Endothelial cell of umbilical vein (primary cell): ENCODE measurements at regions not wholly inside any gene's neighbourhood (a gene's known extent, or its start where the extent isn't known, plus 50 kb on each side); places are given as distances from the start of the nearest gene placed in this dataset.

Experiments used
- BruUV-seq: library from RNA; stranded (reverse); fragments of 400-500 nt; replicated peaks from 2 replicates; lab custom pipeline; 2021; lab: Mats Ljungman, UMichigan
- CTCF ChIA-PET: fragments of 300-600, 350-600 bp; sonication (Branson Sonifier 250); formaldehyde crosslinking; loops from one replicate; lab custom pipeline; 2021; ENCODE audit warnings: antibody characterized with exemption, inconsistent platforms; lab: Charles Lee
- POLR2A ChIA-PET: fragments of 300-600, 350-600 bp; sonication (Branson Sonifier 250); formaldehyde crosslinking; loops from one replicate; lab custom pipeline; 2021; ENCODE audit warnings: antibody characterized with exemption, inconsistent platforms; lab: Charles Lee
- DNase-seq: peaks from one replicate; pipeline ENCODE4 v3.0.0-alpha.2; 2011; ENCODE audit warnings: low read depth, low spot score
- FAIRE-seq: peaks from 2 replicates; lab custom pipeline; 2011; peaks lifted over from hg19 to GRCh38; lab: Jason Lieb, UNC
- H2AFZ ChIP-seq: 2 replicates; pipeline ENCODE4 v1.6.0; 2012; ENCODE audit warnings: low read depth, low read length, control low read depth, inconsistent platforms
- H3K27ac ChIP-seq: 2 replicates; pipeline ENCODE4 v1.5.1; 2011; ENCODE audit warnings: low read depth, mild to moderate bottlenecking, control low read depth, low read length, moderate library complexity; ENCODE audit not compliant: insufficient read depth
- H3K27me3 ChIP-seq, 2 experiments: 2 replicates each; pipeline versions ENCODE4 v1.6.0 to v1.6.1; 2011; ENCODE audit warnings: low read length in 2 of 2, mixed read lengths in 1 of 2; ENCODE audit not compliant: control insufficient read depth in 2 of 2, insufficient read depth in 2 of 2
- H3K36me3 ChIP-seq, 2 experiments: 2 replicates in 1 of 2; 3 replicates in 1 of 2; pipeline ENCODE4 v1.5.1; 2011; ENCODE audit warnings: low read length in 2 of 2, mild to moderate bottlenecking in 1 of 2, moderate library complexity in 1 of 2; ENCODE audit not compliant: control insufficient read depth in 2 of 2, insufficient read depth in 2 of 2; ENCODE audit errors: extremely low read depth in 1 of 2
- H3K4me1 ChIP-seq: 3 replicates; pipeline ENCODE4 v1.5.1; 2011; ENCODE audit warnings: mild to moderate bottlenecking, low read length; ENCODE audit not compliant: control insufficient read depth, insufficient read depth; ENCODE audit errors: extremely low read depth
- H3K4me2 ChIP-seq: 2 replicates; pipeline ENCODE4 v1.6.1; 2011; ENCODE audit warnings: low read length, control low read depth, mixed read lengths; ENCODE audit not compliant: insufficient read depth
- H3K4me3 ChIP-seq, 3 experiments: fragments of 200-600 bp in 1 of 3; sonication (generic), shearing (Covaris generic) in 1 of 3; replicated peaks in 1 of 3; 2 replicates each; pipeline ENCODE4 v1.5.1; 2011 to 2016; ENCODE audit warnings: control low read depth in 3 of 3, low read length in 3 of 3, mild to moderate bottlenecking in 2 of 3, inconsistent platforms in 1 of 3, low read depth in 1 of 3, moderate library complexity in 1 of 3; ENCODE audit not compliant: insufficient read depth in 1 of 3
- H3K79me2 ChIP-seq: 2 replicates; pipeline ENCODE4 v1.6.0; 2012; ENCODE audit warnings: low read length, inconsistent platforms; ENCODE audit not compliant: control insufficient read depth, insufficient read depth
- H3K9ac ChIP-seq: replicated peaks from 2 replicates; pipeline ENCODE3; 2011; ENCODE audit warnings: low read length, control low read depth; ENCODE audit not compliant: insufficient read depth; ENCODE audit errors: extremely low read depth
- H3K9me1 ChIP-seq: replicated peaks from 3 replicates; pipeline ENCODE4 v1.6.0; 2011; ENCODE audit warnings: mild to moderate bottlenecking, low read length; ENCODE audit not compliant: control insufficient read depth, insufficient read depth; ENCODE audit errors: extremely low read depth
- H3K9me3 ChIP-seq: replicated peaks from 2 replicates; pipeline ENCODE4 v1.5.1; 2012; ENCODE audit warnings: low read length, inconsistent platforms; ENCODE audit not compliant: control insufficient read depth, insufficient read depth
- H4K20me1 ChIP-seq: replicated peaks from 2 replicates; pipeline ENCODE3; 2011; ENCODE audit warnings: mild to moderate bottlenecking, low read length; ENCODE audit not compliant: control insufficient read depth, insufficient read depth; ENCODE audit errors: extremely low read depth
- EZH2 ChIP-seq: IDR thresholded peaks from 2 replicates; pipeline ENCODE4 v1.6.1; 2012; ENCODE audit warnings: borderline replicate concordance, low read depth, mild to moderate bottlenecking, moderate library complexity, low read length, inconsistent platforms; ENCODE audit not compliant: severe bottlenecking
- FOS ChIP-seq: IDR thresholded peaks from 2 replicates; pipeline ENCODE4 v1.6.1; 2011; ENCODE audit warnings: mild to moderate bottlenecking, low read length, moderate library complexity, borderline replicate concordance; ENCODE audit not compliant: insufficient read depth
- GATA2 ChIP-seq: IDR thresholded peaks from 2 replicates; pipeline ENCODE4 v1.7.0; 2011; ENCODE audit warnings: low read depth, mild to moderate bottlenecking, moderate library complexity, mixed read lengths, low read length; ENCODE audit not compliant: insufficient read length, insufficient read depth
- JUN ChIP-seq: IDR thresholded peaks from 2 replicates; pipeline ENCODE4 v1.6.1; 2011; ENCODE audit warnings: borderline replicate concordance, low read depth; ENCODE audit not compliant: insufficient read length, insufficient read depth
- MYC ChIP-seq: IDR thresholded peaks from one replicate; pipeline ENCODE4 v1.6.1; 2011; ENCODE audit warnings: mild to moderate bottlenecking, low read depth, low read length
- POLR2A ChIP-seq: IDR thresholded peaks from 2 replicates; pipeline ENCODE4 v1.6.1; 2012; ENCODE audit warnings: low read depth, mild to moderate bottlenecking, control low read depth, low read length
- POLR2AphosphoS5 ChIP-seq: IDR thresholded peaks from 2 replicates; pipeline ENCODE4 v1.6.1; 2012; ENCODE audit warnings: low read depth, mild to moderate bottlenecking, control low read depth, low read length, moderate library complexity; ENCODE audit not compliant: insufficient read depth
- dilution Hi-C: fragments of 300-500 bp; cut with MboI; formaldehyde crosslinking; loops from one replicate; pipeline ENCODE4 v1.15.0; 2019; ENCODE audit warnings: low sequenced_read_pairs; ENCODE audit not compliant: extremely low pct_ligation_motif_present
- intact Hi-C: fragments of 100-400 bp; cut with micrococcal nuclease; formaldehyde crosslinking; loops from one replicate; pipeline ENCODE4 v1.10.0; 2022
- TF ChIP-seq, protein P1 (sequence below), 2 donors: IDR thresholded peaks; 1 replicate in 1 of 2; 2 replicates in 1 of 2; pipeline ENCODE4 v1.5.1; 2011; ENCODE audit warnings: low read length in 2 of 2, mild to moderate bottlenecking in 2 of 2, moderate library complexity in 2 of 2, control low read depth in 1 of 2, inconsistent platforms in 1 of 2, low read depth in 1 of 2; ENCODE audit not compliant: insufficient read depth in 1 of 2; ENCODE audit errors: extremely low read depth in 1 of 2
- TF ChIP-seq, protein P2 (sequence below): IDR thresholded peaks from 2 replicates; pipeline ENCODE4 v1.6.1; 2011; ENCODE audit not compliant: insufficient read depth, insufficient read length

DNA sequence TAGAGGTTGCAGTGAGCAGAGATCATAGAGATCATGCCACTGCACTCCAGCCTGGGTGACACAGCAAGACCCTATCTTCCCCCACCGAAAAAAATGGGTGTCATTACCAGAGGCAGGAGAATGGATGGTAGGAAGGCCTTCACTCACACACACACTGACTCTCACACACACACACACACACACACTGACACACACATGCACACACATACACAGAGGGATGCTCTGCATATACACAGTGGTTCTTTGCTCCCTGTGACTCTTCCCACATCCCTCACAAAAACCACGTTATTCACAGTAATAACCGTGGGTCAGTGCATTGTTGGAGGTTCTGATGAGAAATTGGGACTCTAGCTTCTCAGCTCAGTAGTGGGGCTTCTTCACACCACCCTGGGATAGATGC lies 300.2 kb upstream of the N4BP1 start:
- POLR2A ChIA-PET = no interaction called here
- H2AFZ ChIP-seq = no peak overlapping the region
- H3K4me1 ChIP-seq = no peaks in the 10 kb centered on the region
- no peak for FAIRE-seq
- BruUV-seq = no TSS peak
- intact Hi-C loops (no loop called here), dilution Hi-C loops (no loop called here)
- no peak overlapping the region for H3K9ac ChIP-seq
- CTCF ChIA-PET = no interaction called here
- no peak overlapping the region for H3K27ac ChIP-seq
- peaks cover 6% of the 10 kb centered on the region for H3K9me3 ChIP-seq
- H3K36me3 ChIP-seq = no peaks in the 10 kb centered on the region
- no peaks in the 10 kb centered on the region for H3K79me2 ChIP-seq
- no peak for DNase-seq
- no peaks in the 10 kb centered on the region for H3K9me1 ChIP-seq
- H4K20me1 ChIP-seq = no peaks in the 10 kb centered on the region
- no peak overlapping the region for H3K4me3 ChIP-seq
- TF ChIP-seq EZH2 (no peak), GATA2 (no peak)
- H3K27me3 ChIP-seq = no peaks in the 10 kb centered on the region
- H3K4me2 ChIP-seq = no peak overlapping the region

DNA sequence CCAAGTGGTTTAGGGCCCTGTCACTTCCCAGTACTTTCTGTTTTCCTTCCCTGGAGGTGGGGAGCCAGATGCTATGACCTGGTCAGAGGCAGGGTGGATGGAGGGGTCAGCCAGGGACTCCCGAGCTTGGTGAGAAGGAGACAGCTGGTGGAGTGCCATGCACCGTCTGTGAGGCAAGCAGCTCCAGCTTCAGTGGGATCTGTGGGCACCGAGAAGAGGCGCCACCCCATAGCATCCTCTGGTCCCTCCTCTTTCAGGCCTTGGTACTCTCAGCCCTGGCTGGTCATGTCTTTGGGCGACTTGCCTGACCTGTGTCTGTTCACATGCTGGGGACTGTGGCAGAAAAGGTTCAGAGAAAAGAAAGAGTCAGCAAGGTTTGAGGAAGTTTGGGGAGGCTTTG lies 299.3 kb upstream of the N4BP1 start:
- Histone ChIP-seq H2AFZ (no peak overlapping the region), H3K9ac (no peak overlapping the region), H4K20me1 (no peaks in the 10 kb centered on the region), H3K27me3 (no peaks in the 10 kb centered on the region), H3K4me2 (no peak overlapping the region), H3K4me3 (no peak overlapping the region), H3K27ac (no peak overlapping the region), H3K9me3 (peaks cover 8% of the 10 kb centered on the region), H3K36me3 (no peaks in the 10 kb centered on the region), H3K79me2 (no peaks in the 10 kb centered on the region), H3K4me1 (no peaks in the 10 kb centered on the region), H3K9me1 (no peaks in the 10 kb centered on the region)
- TF ChIP-seq, protein P1, sequence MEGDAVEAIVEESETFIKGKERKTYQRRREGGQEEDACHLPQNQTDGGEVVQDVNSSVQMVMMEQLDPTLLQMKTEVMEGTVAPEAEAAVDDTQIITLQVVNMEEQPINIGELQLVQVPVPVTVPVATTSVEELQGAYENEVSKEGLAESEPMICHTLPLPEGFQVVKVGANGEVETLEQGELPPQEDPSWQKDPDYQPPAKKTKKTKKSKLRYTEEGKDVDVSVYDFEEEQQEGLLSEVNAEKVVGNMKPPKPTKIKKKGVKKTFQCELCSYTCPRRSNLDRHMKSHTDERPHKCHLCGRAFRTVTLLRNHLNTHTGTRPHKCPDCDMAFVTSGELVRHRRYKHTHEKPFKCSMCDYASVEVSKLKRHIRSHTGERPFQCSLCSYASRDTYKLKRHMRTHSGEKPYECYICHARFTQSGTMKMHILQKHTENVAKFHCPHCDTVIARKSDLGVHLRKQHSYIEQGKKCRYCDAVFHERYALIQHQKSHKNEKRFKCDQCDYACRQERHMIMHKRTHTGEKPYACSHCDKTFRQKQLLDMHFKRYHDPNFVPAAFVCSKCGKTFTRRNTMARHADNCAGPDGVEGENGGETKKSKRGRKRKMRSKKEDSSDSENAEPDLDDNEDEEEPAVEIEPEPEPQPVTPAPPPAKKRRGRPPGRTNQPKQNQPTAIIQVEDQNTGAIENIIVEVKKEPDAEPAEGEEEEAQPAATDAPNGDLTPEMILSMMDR (IDR thresholded peaks at IDR 0.05; ENCODE audit: extremely low read depth in 1 of 2, insufficient read depth in 1 of 2, low read depth in 1 of 2, low read length in 2 of 2) = no peak
- TF ChIP-seq EZH2 = no peak
- TF ChIP-seq FOS = no peak
- TF ChIP-seq POLR2A = no peak
- no peak for TF ChIP-seq POLR2AphosphoS5
- no peak for TF ChIP-seq GATA2
- no peak for TF ChIP-seq JUN
- TF ChIP-seq MYC = no peak
- TF ChIP-seq, protein P2, sequence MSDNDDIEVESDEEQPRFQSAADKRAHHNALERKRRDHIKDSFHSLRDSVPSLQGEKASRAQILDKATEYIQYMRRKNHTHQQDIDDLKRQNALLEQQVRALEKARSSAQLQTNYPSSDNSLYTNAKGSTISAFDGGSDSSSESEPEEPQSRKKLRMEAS = no peak
- no peak for FAIRE-seq
- intact Hi-C loops = no loop called here
- no peak for DNase-seq
- ChIA-PET CTCF (no interaction called here), POLR2A (no interaction called here)
- no TSS peak for BruUV-seq
- dilution Hi-C loops = no loop called here
